IMR-90 (cell line): ENCODE measurements at regions not wholly inside any gene's neighbourhood (a gene's known extent, or its start where the extent isn't known, plus 50 kb on each side); places are given as distances from the start of the nearest gene placed in this dataset.

Experiments used
- ATAC-seq: fragments of 200-7000 bp; cut with Tn5 transposase; 2 replicates; pipeline ENCODE4 v1.9.1; 2020; ENCODE audit warnings: low read depth, mild to moderate bottlenecking, moderate library complexity
- BruUV-seq: library from RNA; stranded (reverse); fragments of 400-500 nt; replicated peaks from 2 replicates; lab custom pipeline; 2021; lab: Mats Ljungman, UMichigan
- CTCF ChIA-PET: fragments of 300-600 bp; formaldehyde crosslinking; extraction: SDS; loops from one replicate; lab custom pipeline; 2021; ENCODE audit warnings: antibody characterized with exemption; lab: Yijun Ruan, JAX
- POLR2A ChIA-PET: fragments of 300-600 bp; sonication (Branson Sonifier 250); formaldehyde crosslinking; loops from one replicate; lab custom pipeline; 2022; ENCODE audit warnings: antibody characterized with exemption; ENCODE audit not compliant: unreplicated experiment; lab: Charles Lee
- DNase-seq: peaks from one replicate; pipeline ENCODE4 v3.0.0; 2013
- H2AFZ ChIP-seq: replicated peaks from 2 replicates; pipeline ENCODE3; 2013; ENCODE audit warnings: low read length, mild to moderate bottlenecking; ENCODE audit not compliant: poor library complexity
- H2AK5ac ChIP-seq: 2 replicates; pipeline ENCODE4 v1.6.1; 2013; ENCODE audit warnings: low read depth, low read length, inconsistent platforms
- H2AK9ac ChIP-seq: replicated peaks from 2 replicates; pipeline ENCODE3; 2013; ENCODE audit warnings: mild to moderate bottlenecking, low read depth, low read length, moderate library complexity; ENCODE audit not compliant: poor library complexity
- H2BK120ac ChIP-seq: 2 replicates; pipeline ENCODE4 v1.6.1; 2013; ENCODE audit warnings: low read depth, low read length, inconsistent platforms
- H2BK15ac ChIP-seq: 3 replicates; pipeline ENCODE4 v1.6.1; 2013; ENCODE audit warnings: low read depth, low read length, inconsistent platforms
- H2BK20ac ChIP-seq: 2 replicates; pipeline ENCODE4 v1.6.1; 2013; ENCODE audit warnings: low read depth, mild to moderate bottlenecking, inconsistent platforms, low read length, moderate library complexity
- H2BK5ac ChIP-seq: 2 replicates; pipeline ENCODE4 v1.6.1; 2013; ENCODE audit warnings: mild to moderate bottlenecking, low read depth, low read length, inconsistent platforms; ENCODE audit not compliant: poor library complexity, severe bottlenecking
- H3K14ac ChIP-seq: replicated peaks from 2 replicates; pipeline ENCODE4 v1.6.1; 2013; ENCODE audit warnings: low read depth, low read length, inconsistent platforms
- H3K18ac ChIP-seq: 2 replicates; pipeline ENCODE4 v1.6.1; 2013; ENCODE audit warnings: low read depth, low read length, control low read depth
- H3K23ac ChIP-seq: 2 replicates; pipeline ENCODE4 v1.6.1; 2013; ENCODE audit warnings: low read depth, low read length, inconsistent platforms
- H3K27ac ChIP-seq: 2 replicates; pipeline ENCODE4 v1.5.1; 2013; ENCODE audit warnings: mild to moderate bottlenecking, control low read depth, low read length; ENCODE audit not compliant: insufficient read depth
- H3K27me3 ChIP-seq: 2 replicates; pipeline ENCODE4 v1.6.1; 2013; ENCODE audit warnings: low read length; ENCODE audit not compliant: control insufficient read depth, insufficient read depth
- H3K36me3 ChIP-seq: 2 replicates; pipeline ENCODE4 v1.6.1; 2013; ENCODE audit warnings: low read length, mixed read lengths; ENCODE audit not compliant: control insufficient read depth, insufficient read depth
- H3K4ac ChIP-seq: 2 replicates; pipeline ENCODE4 v1.6.1; 2013; ENCODE audit warnings: low read depth, low read length, inconsistent platforms
- H3K4me1 ChIP-seq: 2 replicates; pipeline ENCODE4 v1.6.1; 2013; ENCODE audit warnings: low read length, mixed read lengths; ENCODE audit not compliant: control insufficient read depth, insufficient read depth
- H3K4me2 ChIP-seq: 2 replicates; pipeline ENCODE4 v1.6.1; 2013; ENCODE audit warnings: low read depth, mild to moderate bottlenecking, control low read depth, low read length, moderate library complexity
- H3K4me3 ChIP-seq: 2 replicates; pipeline ENCODE4 v1.5.1; 2013; ENCODE audit warnings: low read depth, mild to moderate bottlenecking, control low read depth, low read length, moderate library complexity; ENCODE audit not compliant: insufficient read depth
- H3K56ac ChIP-seq: 2 replicates; pipeline ENCODE4 v1.6.1; 2013; ENCODE audit warnings: low read length, inconsistent platforms; ENCODE audit not compliant: insufficient read depth; ENCODE audit errors: extremely low read depth
- H3K79me1 ChIP-seq, 2 experiments: 2 replicates each; pipeline ENCODE4 v1.6.1; 2013; ENCODE audit warnings: low read length in 2 of 2, inconsistent platforms in 1 of 2, low read depth in 1 of 2
- H3K9ac ChIP-seq: 2 replicates; pipeline ENCODE4 v1.6.1; 2013; ENCODE audit warnings: low read depth, low read length, control low read depth
- H3K9me1 ChIP-seq: 2 replicates; pipeline ENCODE4 v1.6.1; 2013; ENCODE audit warnings: low read length, inconsistent platforms; ENCODE audit not compliant: insufficient read depth
- H3K9me3 ChIP-seq: 2 replicates; pipeline ENCODE4 v1.6.1; 2013; ENCODE audit warnings: low read length; ENCODE audit not compliant: control insufficient read depth, insufficient read depth
- H4K20me1 ChIP-seq: 2 replicates; pipeline ENCODE4 v1.6.1; 2013; ENCODE audit warnings: low read length, inconsistent platforms; ENCODE audit not compliant: insufficient read depth
- H4K5ac ChIP-seq: 2 replicates; pipeline ENCODE4 v1.6.1; 2013; ENCODE audit warnings: mild to moderate bottlenecking, low read depth, low read length, control low read depth
- H4K8ac ChIP-seq, 2 experiments: 2 replicates each; pipeline ENCODE4 v1.6.1; 2013; ENCODE audit warnings: low read depth in 2 of 2, low read length in 2 of 2, control low read depth in 1 of 2, inconsistent platforms in 1 of 2
- H4K91ac ChIP-seq: 2 replicates; pipeline ENCODE4 v1.6.1; 2013; ENCODE audit warnings: low read depth, low read length, inconsistent platforms; ENCODE audit not compliant: insufficient read depth
- BHLHE40 ChIP-seq: fragments of 150-350 bp; IDR thresholded peaks from 2 replicates; pipeline ENCODE4 v1.6.1; 2016; ENCODE audit warnings: mild to moderate bottlenecking, low read depth, low read length
- CEBPB ChIP-seq: IDR thresholded peaks from 2 replicates; pipeline ENCODE4 v1.6.1; 2012; ENCODE audit warnings: low read depth, low read length, improper control_type of control experiment
- CHD1 ChIP-seq: IDR thresholded peaks from 2 replicates; pipeline ENCODE4 v1.6.1; 2012; ENCODE audit warnings: low read depth, low read length, improper control_type of control experiment
- MAFK ChIP-seq: IDR thresholded peaks from 2 replicates; pipeline ENCODE4 v1.6.1; 2012; ENCODE audit warnings: low read depth, low read length, improper control_type of control experiment
- MAZ ChIP-seq: IDR thresholded peaks from 2 replicates; pipeline ENCODE4 v1.6.1; 2012; ENCODE audit warnings: low read depth, mild to moderate bottlenecking, low read length, improper control_type of control experiment, moderate library complexity, borderline replicate concordance
- POLR2A ChIP-seq: IDR thresholded peaks from 2 replicates; pipeline ENCODE4 v1.6.1; 2012; ENCODE audit warnings: mild to moderate bottlenecking, low read depth, low read length
- RFX5 ChIP-seq: IDR thresholded peaks from 2 replicates; pipeline ENCODE4 v1.8.0; 2012; ENCODE audit warnings: low read depth, mild to moderate bottlenecking, low read length, moderate library complexity
- WGBS, 2 experiments: methylation state at CpG; one replicate each; pipeline versions ENCODE4 v1.1.5 to v1.1.7; 2013; ENCODE audit warnings: missing lambda C conversion rate in 2 of 2; ENCODE audit not compliant: insufficient read length in 1 of 2; ENCODE audit errors: extremely low coverage in 2 of 2; 5-methylcytosine and 5-hydroxymethylcytosine counted together
- dilution Hi-C: fragments of 300-500 bp; cut with HindIII; formaldehyde crosslinking; loops from one replicate; pipeline ENCODE4 v1.14.3; 2018; ENCODE audit warnings: low sequenced_read_pairs; ENCODE audit not compliant: unreplicated experiment
- in situ Hi-C: fragments of 300-500 bp; cut with MboI; formaldehyde crosslinking; loops from 3 replicates; pipeline ENCODE4 v1.14.3; 2019; ENCODE audit warnings: low sequenced_read_pairs, inconsistent platforms, mixed read lengths
- intact Hi-C: fragments of 100-400 bp; cut with micrococcal nuclease; formaldehyde crosslinking; loops from 2 replicates; pipeline ENCODE4 v1.10.0; 2022
- TF ChIP-seq, protein P1 (sequence below): fragments of 150-350 bp; IDR thresholded peaks from 2 replicates; pipeline ENCODE4 v1.6.1; 2017; ENCODE audit warnings: mild to moderate bottlenecking, antibody characterized with exemption, low read length, low read depth

DNA sequence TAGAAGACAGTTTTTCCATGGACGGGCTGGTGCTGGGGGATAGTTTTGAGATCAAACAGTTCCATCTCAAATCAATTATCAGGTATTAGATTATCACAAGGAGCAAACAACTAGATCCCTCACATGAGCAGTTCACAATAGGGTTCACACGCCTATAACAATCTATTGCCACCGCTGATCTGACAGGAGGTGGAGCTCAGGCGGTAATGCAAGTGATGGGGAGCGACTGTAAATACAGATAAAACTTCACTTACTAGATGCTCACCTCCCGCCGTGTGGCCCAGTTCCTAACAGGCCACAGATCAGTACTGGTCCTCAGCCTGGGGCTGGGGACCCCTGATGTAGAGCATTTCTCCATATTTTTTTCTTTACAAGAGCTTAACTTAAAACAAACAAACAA, 203.6 kb downstream of the CDH7 start:
- no peak overlapping the region for H2BK15ac ChIP-seq
- H3K4ac ChIP-seq, result no peak overlapping the region
- no peaks in the 10 kb centered on the region for H3K27me3 ChIP-seq
- no peak overlapping the region for H3K9ac ChIP-seq
- no peak overlapping the region for H3K56ac ChIP-seq
- H3K9me3 ChIP-seq, result peaks cover 11% of the 10 kb centered on the region
- no peak overlapping the region for H2BK5ac ChIP-seq
- H2BK20ac ChIP-seq, result no peak overlapping the region
- dilution Hi-C loops, result no loop called here
- BruUV-seq, result no TSS peak
- no peak overlapping the region for H4K8ac ChIP-seq
- no peak overlapping the region for H3K14ac ChIP-seq
- H3K79me1 ChIP-seq, result no peaks in the 10 kb centered on the region
- no peak overlapping the region for H2AK5ac ChIP-seq
- H2AFZ ChIP-seq, result no peak overlapping the region
- POLR2A ChIA-PET, result no interaction called here
- H3K9me1 ChIP-seq, result no peaks in the 10 kb centered on the region
- H4K91ac ChIP-seq, result no peak overlapping the region
- H2AK9ac ChIP-seq, result no peak overlapping the region
- H2BK120ac ChIP-seq, result no peak overlapping the region
- H3K4me2 ChIP-seq, result no peak overlapping the region
- H3K36me3 ChIP-seq, result no peaks in the 10 kb centered on the region
- ATAC-seq (no peak), DNase-seq (no peak)
- CTCF ChIA-PET, result no interaction called here
- intact Hi-C loops, result no loop called here
- no peak overlapping the region for H3K23ac ChIP-seq
- H3K4me3 ChIP-seq, result no peak overlapping the region
- H4K20me1 ChIP-seq, result no peaks in the 10 kb centered on the region
- H3K27ac ChIP-seq, result no peak overlapping the region
- H3K18ac ChIP-seq, result no peak overlapping the region
- TF ChIP-seq POLR2A (no peak), MAFK (no peak), CHD1 (no peak), RFX5 (no peak), MAZ (no peak), CEBPB (no peak), BHLHE40 (no peak)
- TF ChIP-seq, protein P1, sequence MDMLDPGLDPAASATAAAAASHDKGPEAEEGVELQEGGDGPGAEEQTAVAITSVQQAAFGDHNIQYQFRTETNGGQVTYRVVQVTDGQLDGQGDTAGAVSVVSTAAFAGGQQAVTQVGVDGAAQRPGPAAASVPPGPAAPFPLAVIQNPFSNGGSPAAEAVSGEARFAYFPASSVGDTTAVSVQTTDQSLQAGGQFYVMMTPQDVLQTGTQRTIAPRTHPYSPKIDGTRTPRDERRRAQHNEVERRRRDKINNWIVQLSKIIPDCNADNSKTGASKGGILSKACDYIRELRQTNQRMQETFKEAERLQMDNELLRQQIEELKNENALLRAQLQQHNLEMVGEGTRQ, result no peak
- no peaks in the 10 kb centered on the region for H3K4me1 ChIP-seq
- in situ Hi-C loops, result no loop called here
- no peak overlapping the region for H4K5ac ChIP-seq
- WGBS, 2 experiments, result 100% methylated on average over 1 of the region's 7 CpGs; no CpG with 5 or more reads in 1 of the 2 experiments
